Activated naive CD8-positive, alpha-beta T cell (primary cell): ENCODE measurements at regions not wholly inside any gene's neighbourhood (a gene's known extent, or its start where the extent isn't known, plus 50 kb on each side); places are given as distances from the start of the nearest gene placed in this dataset.

Source experiments
- H3K27ac Mint-ChIP-seq: one replicate; pipeline ENCODE4 v1.8.0; 2021; ENCODE audit warnings: mixed read lengths
- H3K27me3 Mint-ChIP-seq: one replicate; pipeline ENCODE4 v1.8.0; 2021; ENCODE audit warnings: mixed read lengths
- H3K36me3 Mint-ChIP-seq: one replicate; pipeline ENCODE4 v1.8.0; 2021; ENCODE audit warnings: mixed read lengths
- H3K4me1 Mint-ChIP-seq: one replicate; pipeline ENCODE4 v1.8.0; 2021; ENCODE audit warnings: low read depth, mixed read lengths
- H3K4me3 Mint-ChIP-seq: one replicate; pipeline ENCODE4 v1.8.0; 2021; ENCODE audit warnings: mild to moderate bottlenecking, mixed read lengths
- H3K9me3 Mint-ChIP-seq: one replicate; pipeline ENCODE4 v1.8.0; 2021; ENCODE audit warnings: low read depth, mixed read lengths

- Mint-ChIP-seq H3K4me3 (no peak overlapping the region), H3K9me3 (no peaks in the 10 kb centered on the region), H3K36me3 (no peaks in the 10 kb centered on the region), H3K4me1 (no peaks in the 10 kb centered on the region), H3K27me3 (peaks cover 1% of the 10 kb centered on the region), H3K27ac (no peak overlapping the region)
Observed at GRCh38 chr2:199024224-199024623, 433.5 kb downstream of the SATB2 start.

- H3K27me3 Mint-ChIP-seq: peaks cover 1% of the 10 kb centered on the region
- H3K4me3 Mint-ChIP-seq: no peak overlapping the region
- no peaks in the 10 kb centered on the region for H3K4me1 Mint-ChIP-seq
- H3K27ac Mint-ChIP-seq: no peak overlapping the region
- H3K36me3 Mint-ChIP-seq: no peaks in the 10 kb centered on the region
- no peaks in the 10 kb centered on the region for H3K9me3 Mint-ChIP-seq
Observed at GRCh38 chr2:199019898-199020507, 437.7 kb downstream of the SATB2 start.

GRCh38 chr2:199018826-199019225 is 438.9 kb downstream of the SATB2 start:
- Mint-ChIP-seq H3K36me3 (no peaks in the 10 kb centered on the region), H3K27me3 (peaks cover 1% of the 10 kb centered on the region), H3K27ac (no peak overlapping the region), H3K4me3 (no peak overlapping the region), H3K9me3 (no peaks in the 10 kb centered on the region), H3K4me1 (no peaks in the 10 kb centered on the region)

- Mint-ChIP-seq H3K27me3 (no peaks in the 10 kb centered on the region), H3K4me1 (no peaks in the 10 kb centered on the region), H3K36me3 (no peaks in the 10 kb centered on the region), H3K4me3 (no peak overlapping the region), H3K27ac (no peak overlapping the region), H3K9me3 (no peaks in the 10 kb centered on the region)
Observed at GRCh38 chr2:199015072-199015471, 442.7 kb downstream of the SATB2 start.

GRCh38 chr2:199014226-199014625 is 443.5 kb downstream of the SATB2 start:
- H3K4me3 Mint-ChIP-seq: no peak overlapping the region
- no peaks in the 10 kb centered on the region for H3K4me1 Mint-ChIP-seq
- H3K27me3 Mint-ChIP-seq: no peaks in the 10 kb centered on the region
- H3K27ac Mint-ChIP-seq: no peak overlapping the region
- no peaks in the 10 kb centered on the region for H3K36me3 Mint-ChIP-seq
- no peaks in the 10 kb centered on the region for H3K9me3 Mint-ChIP-seq

- Mint-ChIP-seq H3K27ac (no peak overlapping the region), H3K9me3 (no peaks in the 10 kb centered on the region), H3K27me3 (no peaks in the 10 kb centered on the region), H3K36me3 (no peaks in the 10 kb centered on the region), H3K4me3 (no peak overlapping the region), H3K4me1 (no peaks in the 10 kb centered on the region)
Observed at GRCh38 chr2:199011908-199012307, 445.8 kb downstream of the SATB2 start.

GRCh38 chr2:198994678-198995077 is 463.1 kb downstream of the SATB2 start:
- Mint-ChIP-seq H3K4me3 (no peak overlapping the region), H3K27ac (no peak overlapping the region), H3K4me1 (no peaks in the 10 kb centered on the region), H3K27me3 (no peaks in the 10 kb centered on the region), H3K36me3 (no peaks in the 10 kb centered on the region), H3K9me3 (no peaks in the 10 kb centered on the region)

- Mint-ChIP-seq H3K27ac (no peak overlapping the region), H3K9me3 (peaks cover 4% of the 10 kb centered on the region), H3K4me3 (no peak overlapping the region), H3K27me3 (no peaks in the 10 kb centered on the region), H3K36me3 (no peaks in the 10 kb centered on the region), H3K4me1 (no peaks in the 10 kb centered on the region)
Observed at GRCh38 chr2:198991431-198991830, 466.3 kb downstream of the SATB2 start.

GRCh38 chr2:198975779-198976178 is 482.0 kb downstream of the SATB2 start:
- Mint-ChIP-seq H3K27me3 (no peaks in the 10 kb centered on the region), H3K4me3 (no peak overlapping the region), H3K36me3 (no peaks in the 10 kb centered on the region), H3K4me1 (no peaks in the 10 kb centered on the region), H3K27ac (no peak overlapping the region), H3K9me3 (peaks cover 32% of the 10 kb centered on the region)

GRCh38 chr2:198973785-198974184 is 484.0 kb downstream of the SATB2 start:
- no peaks in the 10 kb centered on the region for H3K36me3 Mint-ChIP-seq
- H3K4me3 Mint-ChIP-seq: no peak overlapping the region
- H3K27ac Mint-ChIP-seq: no peak overlapping the region
- H3K9me3 Mint-ChIP-seq: peaks cover 30% of the 10 kb centered on the region
- H3K4me1 Mint-ChIP-seq: no peaks in the 10 kb centered on the region
- H3K27me3 Mint-ChIP-seq: no peaks in the 10 kb centered on the region

- Mint-ChIP-seq H3K27me3 (no peaks in the 10 kb centered on the region), H3K36me3 (no peaks in the 10 kb centered on the region), H3K9me3 (peaks cover 24% of the 10 kb centered on the region), H3K4me3 (no peak overlapping the region), H3K27ac (no peak overlapping the region), H3K4me1 (no peaks in the 10 kb centered on the region)
Observed at GRCh38 chr2:198973181-198973580, 484.6 kb downstream of the SATB2 start.

- H3K27ac Mint-ChIP-seq: no peak overlapping the region
- H3K9me3 Mint-ChIP-seq: no peaks in the 10 kb centered on the region
- no peaks in the 10 kb centered on the region for H3K36me3 Mint-ChIP-seq
- H3K4me1 Mint-ChIP-seq: no peaks in the 10 kb centered on the region
- no peak overlapping the region for H3K4me3 Mint-ChIP-seq
- no peaks in the 10 kb centered on the region for H3K27me3 Mint-ChIP-seq
Observed at GRCh38 chr2:198968545-198968944, 489.2 kb downstream of the SATB2 start.

- H3K9me3 Mint-ChIP-seq: no peaks in the 10 kb centered on the region
- no peaks in the 10 kb centered on the region for H3K36me3 Mint-ChIP-seq
Observed at GRCh38 chr2:198966269-198966668, 491.5 kb downstream of the SATB2 start.

GRCh38 chr2:198961547-198961946 is 496.2 kb downstream of the SATB2 start:
- Mint-ChIP-seq H3K27me3 (no peaks in the 10 kb centered on the region), H3K27ac (no peak overlapping the region), H3K4me3 (no peak overlapping the region), H3K4me1 (no peaks in the 10 kb centered on the region), H3K36me3 (no peaks in the 10 kb centered on the region), H3K9me3 (no peaks in the 10 kb centered on the region)

More at GRCh38 chr2:198966269-198966668, 491.5 kb downstream of the SATB2 start:
- no peak overlapping the region for H3K27ac Mint-ChIP-seq
- no peak overlapping the region for H3K4me3 Mint-ChIP-seq
- H3K4me1 Mint-ChIP-seq: no peaks in the 10 kb centered on the region
- H3K27me3 Mint-ChIP-seq: no peaks in the 10 kb centered on the region

GRCh38 chr2:198957181-198957580 is 500.6 kb downstream of the SATB2 start:
- no peaks in the 10 kb centered on the region for H3K27me3 Mint-ChIP-seq

GRCh38 chr2:198953328-198953727 is 504.4 kb downstream of the SATB2 start:
- H3K27ac Mint-ChIP-seq: no peak overlapping the region
- no peaks in the 10 kb centered on the region for H3K27me3 Mint-ChIP-seq
- no peak overlapping the region for H3K4me3 Mint-ChIP-seq
- no peaks in the 10 kb centered on the region for H3K36me3 Mint-ChIP-seq
- H3K9me3 Mint-ChIP-seq: peaks cover 3% of the 10 kb centered on the region
- no peaks in the 10 kb centered on the region for H3K4me1 Mint-ChIP-seq

More at GRCh38 chr2:198957181-198957580, 500.6 kb downstream of the SATB2 start:
- H3K36me3 Mint-ChIP-seq: no peaks in the 10 kb centered on the region
- H3K4me1 Mint-ChIP-seq: no peaks in the 10 kb centered on the region
- H3K27ac Mint-ChIP-seq: no peak overlapping the region
- H3K4me3 Mint-ChIP-seq: no peak overlapping the region
- H3K9me3 Mint-ChIP-seq: no peaks in the 10 kb centered on the region
